SW 1271 (cell line): ENCODE measurements at regions not wholly inside any gene's neighbourhood (a gene's known extent, or its start where the extent isn't known, plus 50 kb on each side); places are given as distances from the start of the nearest gene placed in this dataset.
"Not testable (repeated sequence)": the region's sequence is repeated elsewhere in the genome, so short reads cannot be mapped to it uniquely, and the experiment has no call there.

Experiments used
- DNase-seq, 2 experiments: peaks; one replicate each; lab custom pipeline; 2025; lab: John Stamatoyannopoulos, UW

DNA sequence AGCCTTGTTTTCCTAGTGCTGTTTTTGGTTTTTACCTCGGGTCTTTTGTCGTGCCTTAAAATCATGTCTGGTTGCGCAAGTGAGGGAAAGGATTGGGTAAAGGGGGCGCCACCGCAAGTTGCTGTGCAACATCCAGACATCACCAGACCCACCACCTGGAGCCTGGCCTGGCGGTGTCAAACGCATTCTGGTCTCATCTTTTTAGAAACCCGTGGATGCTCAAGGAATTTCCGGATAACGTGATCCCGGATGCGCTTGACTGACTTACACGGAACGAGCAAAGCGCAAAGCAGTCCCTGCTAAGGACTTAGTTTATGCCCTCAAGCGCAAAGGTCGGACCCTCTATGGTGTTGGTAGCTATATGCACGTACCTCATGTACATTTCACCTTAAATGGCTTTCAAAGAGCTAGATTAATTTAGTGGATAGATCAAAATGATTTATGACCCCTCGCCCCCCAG lies 105.2 kb downstream of the OR2B2 start:
- peak; percentile 16 to 56 for DNase-seq

- no peak for DNase-seq
Measured at GRCh38 chr6:27805347-27805746, 106.8 kb downstream of the OR2B2 start.

DNA sequence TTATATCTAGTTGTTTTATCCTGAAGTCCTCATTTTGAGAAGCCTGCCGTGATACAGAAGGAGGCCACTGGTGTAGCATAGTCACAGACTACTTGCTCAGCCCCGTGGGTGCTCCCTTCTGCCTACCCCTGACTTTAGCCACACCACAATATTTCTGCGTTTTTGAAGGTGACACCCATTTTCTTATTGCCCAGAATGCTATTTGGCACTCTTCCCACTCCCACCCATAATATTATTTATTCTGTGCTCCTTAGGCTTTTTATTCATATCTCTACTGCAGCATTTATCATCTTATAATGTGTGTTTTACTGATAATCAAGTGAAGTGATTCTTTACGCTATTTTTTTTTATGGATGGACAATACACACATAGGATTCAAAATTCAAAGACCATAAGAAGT lies 107.3 kb downstream of the OR2B2 start:
- DNase-seq, result no peak

DNA sequence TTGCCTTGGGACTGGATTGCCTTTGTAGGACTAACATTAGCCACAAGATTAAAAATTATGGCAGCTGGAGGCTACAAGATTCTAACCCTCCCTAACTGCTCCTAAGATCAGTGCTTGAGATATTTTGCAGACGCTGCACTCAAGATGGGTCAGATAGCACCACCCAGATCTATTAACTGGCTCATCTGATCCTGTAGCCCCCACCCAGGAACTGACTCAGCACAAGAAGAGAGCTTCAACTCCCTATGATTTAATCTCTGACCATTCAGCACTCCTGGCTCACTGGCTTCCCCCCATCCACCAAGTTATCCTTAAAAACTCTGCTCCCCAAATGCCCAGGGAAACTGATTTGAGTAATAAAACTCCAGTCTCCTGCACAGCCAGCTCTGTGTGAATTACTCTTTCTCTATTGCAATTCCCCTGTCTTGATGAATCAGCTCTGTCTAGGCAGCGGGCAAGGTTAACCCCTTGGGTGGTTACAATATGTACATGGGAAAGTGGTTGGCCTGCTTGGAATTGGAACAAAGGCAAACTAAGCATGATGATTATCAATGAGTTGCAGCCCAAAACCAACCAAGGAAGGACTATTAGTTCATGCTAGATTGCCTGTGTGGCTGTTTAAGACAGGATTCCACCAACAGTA lies 111.3 kb downstream of the OR2B2 start:
- DNase-seq, result no peak

- no peak for DNase-seq
Measured at GRCh38 chr6:27797960-27798359, 114.2 kb downstream of the OR2B2 start.

GRCh38 chr6:27796736-27797481 lies 115.3 kb downstream of the OR2B2 start:
- DNase-seq, result not testable (repeated sequence)

DNA sequence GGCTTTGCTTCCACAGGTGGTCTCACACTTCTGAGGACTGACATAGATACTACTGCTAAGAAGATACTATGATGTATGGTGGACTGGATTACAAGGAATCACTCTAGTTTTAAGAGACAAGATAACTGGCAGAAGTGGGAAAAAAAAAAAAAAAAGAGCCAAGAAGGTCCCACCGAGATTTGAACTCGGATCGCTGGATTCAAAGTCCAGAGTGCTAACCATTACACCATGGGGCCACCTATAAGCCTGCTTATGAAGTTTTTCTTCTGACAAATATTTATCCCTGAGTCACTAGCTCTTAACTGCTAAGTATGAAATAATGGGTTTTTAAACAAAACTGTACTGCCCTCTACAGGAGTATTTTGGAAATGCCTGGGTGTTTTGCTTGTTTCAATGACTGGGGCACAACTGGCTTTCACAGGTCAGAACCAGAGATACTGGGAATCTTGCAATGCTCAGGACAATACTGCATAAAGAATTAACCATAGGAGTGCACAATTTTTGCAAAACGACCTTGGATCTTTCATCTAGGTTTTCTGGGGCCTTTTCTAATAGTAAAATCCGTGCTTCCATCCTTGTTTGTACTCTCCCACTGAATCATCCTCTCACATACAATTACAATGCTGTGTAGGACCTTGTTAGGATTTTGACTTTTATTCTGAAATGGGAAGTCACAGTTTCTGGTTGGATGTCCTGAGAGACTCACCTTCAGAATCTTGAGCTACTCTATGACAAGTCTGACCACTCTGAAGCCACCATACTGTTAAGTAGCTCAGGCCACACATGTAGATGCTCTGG lies 116.3 kb downstream of the OR2B2 start:
- peak; percentile 73 to 94 for DNase-seq

GRCh38 chr6:27791182-27791943 lies 120.8 kb downstream of the OR2B2 start:
- peak; percentile 68 to 90 for DNase-seq

DNA sequence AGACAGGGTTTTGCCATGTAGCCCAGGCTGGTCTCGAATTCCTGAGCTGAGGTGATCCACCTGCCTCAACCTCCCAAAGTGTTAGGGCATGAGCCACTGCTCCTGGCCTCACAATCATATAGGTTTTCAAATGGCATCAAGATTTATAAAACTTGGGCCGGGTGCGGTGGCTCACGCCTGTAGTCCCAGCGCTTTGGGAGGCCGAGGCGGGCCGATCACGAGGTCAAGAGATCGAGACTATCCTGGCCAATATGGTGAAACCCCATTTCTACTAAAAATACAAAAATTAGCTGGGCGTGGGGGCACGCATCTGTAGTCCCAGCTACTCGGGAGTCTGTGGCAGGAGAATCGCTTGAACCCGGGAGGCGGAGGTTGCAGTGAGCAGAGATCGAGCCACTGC lies 123.8 kb downstream of the OR2B2 start:
- not testable (repeated sequence) for DNase-seq

DNA sequence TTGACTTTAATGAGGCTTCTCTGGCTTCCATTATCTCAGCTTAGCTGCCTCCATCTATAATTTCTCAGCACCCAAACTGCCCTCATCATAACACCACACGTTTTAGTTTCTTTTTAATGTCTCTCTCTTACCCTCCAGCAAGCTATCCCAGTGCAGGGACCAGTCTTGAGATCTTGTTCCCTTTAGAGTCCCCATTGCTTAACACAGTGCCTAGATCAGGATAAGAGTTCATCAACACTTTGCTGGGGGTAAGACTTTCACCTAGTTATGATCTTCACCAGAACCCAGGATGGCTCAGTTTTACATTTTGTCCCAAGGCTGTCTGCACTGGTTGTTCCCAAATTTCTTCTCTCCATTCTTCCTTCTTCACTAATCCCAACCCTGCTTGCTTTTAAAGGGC lies 126.1 kb downstream of the OR2B2 start:
- no peak for DNase-seq

DNA sequence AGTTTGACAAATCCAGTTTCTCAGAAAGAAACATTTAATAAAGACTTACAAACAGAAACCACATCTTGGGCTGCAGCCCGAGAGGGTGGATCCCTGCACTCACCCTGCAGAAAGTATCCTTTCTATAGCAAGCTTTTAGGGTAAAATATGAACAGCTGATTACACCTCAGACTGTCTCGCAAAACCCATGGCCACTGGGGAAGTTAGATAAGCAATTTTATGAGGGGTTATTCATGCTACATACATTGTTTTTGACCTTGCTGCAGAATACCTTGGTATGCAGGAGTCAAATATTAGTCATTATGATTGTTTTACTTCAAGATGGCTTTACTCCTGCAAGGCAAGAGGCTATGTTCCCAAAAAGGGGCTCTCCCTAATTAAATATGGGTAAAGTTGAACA lies 126.9 kb downstream of the OR2B2 start:
- DNase-seq, result no peak

GRCh38 chr6:27782748-27783147 lies 129.4 kb downstream of the OR2B2 start:
- no peak for DNase-seq

- no peak for DNase-seq
Measured at GRCh38 chr6:27778625-27779417, 133.4 kb downstream of the OR2B2 start.

GRCh38 chr6:27777614-27778355 lies 134.4 kb downstream of the OR2B2 start:
- no peak for DNase-seq

GRCh38 chr6:27777126-27777525 lies 135.1 kb downstream of the OR2B2 start:
- DNase-seq, result no peak

- DNase-seq, result no peak
Measured at GRCh38 chr6:27776504-27776903, 135.7 kb downstream of the OR2B2 start.

GRCh38 chr6:27775796-27776184 lies 136.4 kb downstream of the OR2B2 start:
- DNase-seq, result no peak

- DNase-seq, result not testable (repeated sequence)
Measured at GRCh38 chr6:27775138-27775795, 136.9 kb downstream of the OR2B2 start.

- DNase-seq, result not testable (repeated sequence)
Measured at GRCh38 chr6:27774264-27774600, 138.0 kb downstream of the OR2B2 start.
